ENCODE measurements at regions not wholly inside any gene's neighbourhood (a gene's known extent, or its start where the extent isn't known, plus 50 kb on each side); places are given as distances from the start of the nearest gene placed in this dataset.

DNA sequence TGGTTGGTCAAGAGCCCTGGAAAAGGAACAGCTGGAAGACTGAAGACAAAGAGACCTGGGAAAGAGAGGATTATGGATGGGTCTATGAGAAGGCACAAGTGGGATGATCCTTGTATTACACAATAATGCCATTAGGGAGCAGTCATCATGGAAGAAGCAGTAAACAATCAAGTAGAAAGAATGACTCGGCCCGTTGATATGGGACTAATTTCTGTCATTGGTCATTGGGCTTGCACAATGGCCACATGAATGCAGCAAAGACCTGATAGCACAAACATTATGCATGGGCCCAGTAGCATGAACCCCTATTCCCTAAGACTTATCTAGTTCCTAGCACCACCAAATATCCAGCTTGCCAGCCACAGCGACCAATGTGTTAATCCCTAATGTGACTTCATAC, 390.3 kb upstream of the ZNF507 start:
- intact Hi-C loops (cut with micrococcal nuclease) = no loop called here
- Mint-ChIP-seq H3K4me3 (ENCODE audit: unreplicated experiment) (no peak overlapping the region), H3K36me3 (ENCODE audit: insufficient read depth, unreplicated experiment) (no peaks in the 10 kb centered on the region), H3K27me3 (ENCODE audit: insufficient read depth, unreplicated experiment) (no peaks in the 10 kb centered on the region), H3K4me1 (ENCODE audit: insufficient read depth, unreplicated experiment) (no peaks in the 10 kb centered on the region), H3K27ac (ENCODE audit: low read depth, unreplicated experiment) (no peak overlapping the region), H3K9me3 (ENCODE audit: unreplicated experiment) (peaks cover 25% of the 10 kb centered on the region)
- no peak for DNase-seq (ENCODE audit: unreplicated experiment)
- POLR2A ChIA-PET = no interaction called here
- TF ChIP-seq CTCF (IDR thresholded peaks at IDR 0.05; ENCODE audit: unreplicated experiment) = no peak
- BruUV-seq (replicated peaks) = no TSS peak
- CTCF ChIA-PET = no interaction called here

GRCh38 chr19:31955884-31956283, 389.5 kb upstream of the ZNF507 start:
- no peak for DNase-seq (ENCODE audit: unreplicated experiment)
- Mint-ChIP-seq H3K36me3 (ENCODE audit: insufficient read depth, unreplicated experiment) (no peaks in the 10 kb centered on the region), H3K27me3 (ENCODE audit: insufficient read depth, unreplicated experiment) (no peaks in the 10 kb centered on the region), H3K4me1 (ENCODE audit: insufficient read depth, unreplicated experiment) (no peaks in the 10 kb centered on the region), H3K27ac (ENCODE audit: low read depth, unreplicated experiment) (no peak overlapping the region), H3K4me3 (ENCODE audit: unreplicated experiment) (no peak overlapping the region), H3K9me3 (ENCODE audit: unreplicated experiment) (peaks cover 25% of the 10 kb centered on the region)
- CTCF ChIA-PET = no interaction called here
- intact Hi-C loops (cut with micrococcal nuclease) = no loop called here
- BruUV-seq (replicated peaks) = no TSS peak
- POLR2A ChIA-PET = no interaction called here
- no peak for TF ChIP-seq CTCF (IDR thresholded peaks at IDR 0.05; ENCODE audit: unreplicated experiment)

DNA sequence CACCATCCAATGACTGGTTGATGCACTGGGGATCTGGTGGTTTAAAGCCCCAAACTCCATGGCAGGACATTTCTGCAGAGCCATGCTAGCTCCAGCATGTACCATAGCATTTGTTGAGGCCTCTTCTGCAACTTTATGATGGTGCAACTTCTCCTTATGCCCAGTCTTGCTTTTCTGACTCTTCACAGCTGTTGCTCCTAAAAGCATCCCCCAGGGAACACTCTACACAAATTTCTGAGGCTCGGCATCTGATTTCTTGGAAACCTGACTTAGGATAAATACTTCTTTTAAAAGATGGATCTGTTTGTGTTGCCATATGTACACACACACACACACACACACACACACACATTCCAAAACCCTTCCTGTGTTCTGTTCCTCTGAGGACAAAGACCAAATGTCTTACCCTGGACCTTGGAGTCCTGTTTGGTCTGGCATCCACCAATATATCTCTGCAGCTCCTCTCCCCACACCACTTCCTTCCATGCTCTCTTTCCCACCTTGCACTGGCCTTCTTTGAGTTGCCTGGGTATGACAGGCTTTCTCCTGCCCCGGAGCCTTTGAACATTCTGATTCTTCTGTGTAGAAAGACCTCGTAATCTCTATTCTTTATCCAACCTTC, 388.5 kb upstream of the ZNF507 start:
- no peaks in the 10 kb centered on the region for H3K4me1 Mint-ChIP-seq (ENCODE audit: insufficient read depth, unreplicated experiment)
- H3K27ac Mint-ChIP-seq (ENCODE audit: low read depth, unreplicated experiment) = no peak overlapping the region
- no peak overlapping the region for H3K4me3 Mint-ChIP-seq (ENCODE audit: unreplicated experiment)
- ChIA-PET CTCF (no interaction called here), POLR2A (no interaction called here)
- no peak for TF ChIP-seq CTCF (IDR thresholded peaks at IDR 0.05; ENCODE audit: unreplicated experiment)
- DNase-seq (ENCODE audit: unreplicated experiment) = no peak
- no peaks in the 10 kb centered on the region for H3K36me3 Mint-ChIP-seq (ENCODE audit: insufficient read depth, unreplicated experiment)
- no peaks in the 10 kb centered on the region for H3K27me3 Mint-ChIP-seq (ENCODE audit: insufficient read depth, unreplicated experiment)
- BruUV-seq (replicated peaks) = no TSS peak
- intact Hi-C loops (cut with micrococcal nuclease) = no loop called here
- H3K9me3 Mint-ChIP-seq (ENCODE audit: unreplicated experiment) = peaks cover 24% of the 10 kb centered on the region

DNA sequence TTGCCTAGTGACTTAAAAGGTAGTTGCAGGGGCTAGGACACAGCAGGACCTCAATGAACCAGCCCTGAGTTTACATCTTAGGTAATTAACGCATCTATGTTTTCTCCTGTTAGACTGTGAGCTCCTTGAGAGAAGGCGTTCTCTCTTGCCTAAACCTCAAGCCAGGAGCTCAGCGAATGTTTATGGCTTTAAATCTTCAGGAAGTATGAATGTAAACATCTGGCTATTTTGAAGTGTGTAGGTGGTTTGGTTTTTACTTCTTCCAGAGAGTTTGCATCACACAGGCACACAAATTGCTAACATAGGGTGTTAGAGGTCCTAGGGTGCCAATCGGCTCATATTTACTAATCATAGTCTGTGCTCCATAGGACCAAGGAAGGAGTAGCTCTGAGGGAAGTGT, 387.7 kb upstream of the ZNF507 start:
- Mint-ChIP-seq H3K9me3 (ENCODE audit: unreplicated experiment) (peaks cover 25% of the 10 kb centered on the region), H3K27me3 (ENCODE audit: insufficient read depth, unreplicated experiment) (no peaks in the 10 kb centered on the region), H3K27ac (ENCODE audit: low read depth, unreplicated experiment) (no peak overlapping the region), H3K4me3 (ENCODE audit: unreplicated experiment) (no peak overlapping the region), H3K36me3 (ENCODE audit: insufficient read depth, unreplicated experiment) (no peaks in the 10 kb centered on the region), H3K4me1 (ENCODE audit: insufficient read depth, unreplicated experiment) (no peaks in the 10 kb centered on the region)
- CTCF ChIA-PET = no interaction called here
- DNase-seq (ENCODE audit: unreplicated experiment) = no peak
- POLR2A ChIA-PET = interaction anchor here (0.7 kb wide), 1 partner anchor 1937 kb away, joined by 4 read pairs; no protein-coding TSS in a partner anchor
- intact Hi-C loops (cut with micrococcal nuclease) = no loop called here
- TF ChIP-seq CTCF (IDR thresholded peaks at IDR 0.05; ENCODE audit: unreplicated experiment) = no peak
- BruUV-seq (replicated peaks) = no TSS peak
